ENCODE measurements at regions not wholly inside any gene's neighbourhood (a gene's known extent, or its start where the extent isn't known, plus 50 kb on each side); places are given as distances from the start of the nearest gene placed in this dataset.
"Not testable (repeated sequence)": the region's sequence is repeated elsewhere in the genome, so short reads cannot be mapped to it uniquely, and the experiment has no call there.

DNA sequence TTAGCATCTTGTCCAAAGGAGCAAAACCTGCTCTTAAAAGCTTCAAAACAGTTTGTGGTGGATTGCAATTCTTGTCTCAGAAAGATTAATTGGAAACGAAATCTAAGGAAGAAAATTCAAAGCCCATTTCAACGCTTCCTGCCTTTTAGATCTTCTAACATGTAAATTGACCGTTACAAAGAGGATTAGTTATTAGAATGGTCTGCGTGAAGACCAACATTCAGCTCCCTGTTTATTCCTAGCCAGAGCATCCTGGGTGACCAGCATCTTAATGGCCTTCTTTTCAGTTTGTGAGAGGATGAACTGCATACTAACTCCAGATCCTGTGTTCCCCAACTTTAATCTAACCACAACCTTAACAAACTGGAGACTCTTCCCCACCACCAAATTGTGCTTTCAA is 109.9 kb upstream of the SLC1A3 start:
- in situ Hi-C loops (cut with HindIII; ENCODE audit: low pct_ligation_motif_present, low pct_unique_long_range_greater_than_20kb, low sequenced_read_pairs) = no loop called here
- DNase-seq = no peak

DNA sequence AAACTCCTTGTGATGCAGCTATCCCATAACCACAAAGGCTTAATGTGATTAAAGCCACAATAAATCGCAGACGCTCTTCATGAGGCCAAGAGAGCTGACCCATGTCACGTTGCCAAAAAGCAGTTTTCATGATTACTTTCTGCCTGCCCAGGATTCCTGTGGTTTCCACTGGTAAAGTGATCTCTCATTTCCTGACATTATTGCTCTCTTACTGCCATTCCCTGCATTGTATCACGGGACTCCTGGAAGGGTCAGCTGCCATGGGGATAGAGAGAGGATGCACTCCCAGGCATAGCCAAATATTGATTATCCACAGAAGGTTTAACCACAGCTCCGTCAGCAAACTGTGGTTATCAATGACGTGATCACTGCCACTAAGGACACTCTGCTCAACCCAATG is 103.8 kb upstream of the SLC1A3 start:
- in situ Hi-C loops (cut with HindIII; ENCODE audit: low pct_ligation_motif_present, low pct_unique_long_range_greater_than_20kb, low sequenced_read_pairs) = no loop called here
- peak; percentile 81 for DNase-seq

- no peak for DNase-seq
- in situ Hi-C loops (cut with HindIII; ENCODE audit: low pct_ligation_motif_present, low pct_unique_long_range_greater_than_20kb, low sequenced_read_pairs) = no loop called here
Observed at GRCh38 chr5:36505021-36505420, 101.4 kb upstream of the SLC1A3 start.

DNA sequence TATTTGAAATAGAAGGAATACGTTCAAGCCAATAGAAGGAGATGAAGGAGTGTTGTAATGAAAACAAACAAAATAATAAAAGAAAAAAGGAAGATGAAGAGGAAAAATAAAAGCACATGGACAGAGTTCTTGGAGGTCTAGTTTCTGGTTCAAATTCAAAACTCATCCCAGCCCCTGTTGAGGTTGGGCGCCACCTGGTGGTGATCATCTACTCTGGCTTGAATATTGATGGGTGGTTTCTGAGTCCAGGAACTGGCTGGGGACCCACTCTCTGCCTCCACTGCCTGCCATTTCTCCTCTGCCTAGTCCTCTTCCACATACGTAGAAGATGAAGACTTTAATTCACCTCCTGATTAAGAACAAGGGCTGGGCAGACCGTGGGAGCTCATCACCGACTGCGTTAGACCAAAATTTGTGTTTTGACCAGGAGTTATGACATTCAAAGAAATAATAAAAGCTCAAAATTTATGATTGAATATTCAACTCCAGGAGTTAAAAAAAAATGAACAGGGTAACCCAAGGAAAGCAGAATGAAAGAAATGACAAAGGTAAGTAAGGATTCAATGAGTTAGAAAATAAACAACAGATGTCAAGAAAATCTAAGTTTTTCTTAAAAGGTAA is 99.0 kb upstream of the SLC1A3 start:
- in situ Hi-C loops (cut with HindIII; ENCODE audit: low pct_ligation_motif_present, low pct_unique_long_range_greater_than_20kb, low sequenced_read_pairs) = no loop called here
- peak; percentile 59 for DNase-seq

GRCh38 chr5:36508331-36508730 is 98.1 kb upstream of the SLC1A3 start:
- in situ Hi-C loops (cut with HindIII; ENCODE audit: low pct_ligation_motif_present, low pct_unique_long_range_greater_than_20kb, low sequenced_read_pairs); DNase-seq: not testable (repeated sequence)

DNA sequence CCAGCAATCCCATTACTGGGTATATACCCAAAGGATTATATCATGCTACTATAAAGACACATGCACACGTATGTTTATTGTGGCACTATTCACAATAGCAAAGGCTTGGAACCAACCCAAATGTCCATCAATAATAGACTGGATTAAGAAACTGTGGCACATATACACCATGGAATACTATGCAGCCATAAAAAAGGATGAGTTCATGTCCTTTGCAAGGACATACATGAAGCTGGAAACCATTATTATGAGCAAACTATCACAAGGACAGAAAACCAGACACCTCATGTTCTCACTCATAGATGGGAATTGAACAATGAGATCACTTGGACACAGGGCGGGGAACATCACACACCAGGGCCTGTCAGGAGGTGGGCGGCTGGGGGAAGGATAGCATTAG is 92.8 kb upstream of the SLC1A3 start:
- DNase-seq; in situ Hi-C loops (cut with HindIII; ENCODE audit: low pct_ligation_motif_present, low pct_unique_long_range_greater_than_20kb, low sequenced_read_pairs): not testable (repeated sequence)

DNA sequence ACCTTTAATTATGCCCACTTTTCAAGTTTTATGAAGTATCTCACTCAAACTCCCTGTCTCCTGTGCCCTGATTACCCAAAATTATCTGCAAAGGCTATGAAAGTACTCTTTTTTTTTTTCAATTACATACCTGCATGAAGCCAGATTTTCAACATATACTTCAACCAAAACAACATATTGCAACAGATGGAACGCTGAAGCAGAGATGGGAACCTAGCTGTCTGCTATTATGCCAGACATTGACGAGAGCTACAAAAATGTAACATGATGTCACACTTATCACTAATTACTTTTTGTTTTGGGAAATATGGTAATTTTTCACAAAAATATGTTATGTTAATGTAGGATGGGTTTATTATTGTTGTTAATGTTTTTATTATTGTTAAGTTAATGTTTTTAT is 86.5 kb upstream of the SLC1A3 start:
- DNase-seq = no peak
- in situ Hi-C loops (cut with HindIII; ENCODE audit: low pct_ligation_motif_present, low pct_unique_long_range_greater_than_20kb, low sequenced_read_pairs) = no loop called here

GRCh38 chr5:36521219-36521618 is 85.2 kb upstream of the SLC1A3 start:
- DNase-seq = no peak
- in situ Hi-C loops (cut with HindIII; ENCODE audit: low pct_ligation_motif_present, low pct_unique_long_range_greater_than_20kb, low sequenced_read_pairs) = no loop called here

- in situ Hi-C loops (cut with HindIII; ENCODE audit: low pct_ligation_motif_present, low pct_unique_long_range_greater_than_20kb, low sequenced_read_pairs) = no loop called here
Observed at GRCh38 chr5:36521838-36522745, 84.3 kb upstream of the SLC1A3 start.

GRCh38 chr5:36522746-36523065 is 83.7 kb upstream of the SLC1A3 start:
- in situ Hi-C loops (cut with HindIII; ENCODE audit: low pct_ligation_motif_present, low pct_unique_long_range_greater_than_20kb, low sequenced_read_pairs) = no loop called here
- no peak for DNase-seq

More at GRCh38 chr5:36521838-36522745, 84.3 kb upstream of the SLC1A3 start:
- no peak for DNase-seq

DNA sequence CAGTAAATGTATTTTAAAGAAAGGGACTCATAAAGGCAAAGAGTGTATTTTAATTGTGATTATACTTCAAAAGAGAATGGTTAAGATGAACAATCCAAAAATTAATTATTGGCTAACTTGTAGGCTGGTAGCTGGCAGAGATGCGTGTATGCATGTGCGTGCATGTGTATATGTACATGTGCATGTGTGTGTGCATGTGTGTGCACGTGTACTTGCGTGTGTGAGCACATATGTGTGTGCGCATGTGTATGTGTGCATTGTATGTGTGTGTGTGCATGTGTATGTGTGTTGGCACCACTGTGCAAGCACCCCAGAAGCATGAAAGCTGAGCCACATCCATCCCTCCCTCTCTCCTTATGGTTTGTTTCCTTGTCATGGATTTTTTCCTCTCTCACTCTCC is 83.0 kb upstream of the SLC1A3 start:
- in situ Hi-C loops (cut with HindIII; ENCODE audit: low pct_ligation_motif_present, low pct_unique_long_range_greater_than_20kb, low sequenced_read_pairs) = no loop called here
- DNase-seq = no peak

- DNase-seq = no peak
- in situ Hi-C loops (cut with HindIII; ENCODE audit: low pct_ligation_motif_present, low pct_unique_long_range_greater_than_20kb, low sequenced_read_pairs) = no loop called here
Observed at GRCh38 chr5:36523926-36524325, 82.5 kb upstream of the SLC1A3 start.

GRCh38 chr5:36526537-36526936 is 79.9 kb upstream of the SLC1A3 start:
- no peak for DNase-seq
- in situ Hi-C loops (cut with HindIII; ENCODE audit: low pct_ligation_motif_present, low pct_unique_long_range_greater_than_20kb, low sequenced_read_pairs) = no loop called here

GRCh38 chr5:36528588-36528987 is 77.8 kb upstream of the SLC1A3 start:
- DNase-seq = no peak
- in situ Hi-C loops (cut with HindIII; ENCODE audit: low pct_ligation_motif_present, low pct_unique_long_range_greater_than_20kb, low sequenced_read_pairs) = no loop called here

- in situ Hi-C loops (cut with HindIII; ENCODE audit: low pct_ligation_motif_present, low pct_unique_long_range_greater_than_20kb, low sequenced_read_pairs) = no loop called here
- DNase-seq = no peak
Observed at GRCh38 chr5:36529142-36529541, 77.3 kb upstream of the SLC1A3 start.

GRCh38 chr5:36530215-36530614 is 76.2 kb upstream of the SLC1A3 start:
- in situ Hi-C loops (cut with HindIII; ENCODE audit: low pct_ligation_motif_present, low pct_unique_long_range_greater_than_20kb, low sequenced_read_pairs) = no loop called here
- DNase-seq = no peak

- no peak for DNase-seq
- in situ Hi-C loops (cut with HindIII; ENCODE audit: low pct_ligation_motif_present, low pct_unique_long_range_greater_than_20kb, low sequenced_read_pairs) = no loop called here
Observed at GRCh38 chr5:36531401-36531800, 75.0 kb upstream of the SLC1A3 start.

DNA sequence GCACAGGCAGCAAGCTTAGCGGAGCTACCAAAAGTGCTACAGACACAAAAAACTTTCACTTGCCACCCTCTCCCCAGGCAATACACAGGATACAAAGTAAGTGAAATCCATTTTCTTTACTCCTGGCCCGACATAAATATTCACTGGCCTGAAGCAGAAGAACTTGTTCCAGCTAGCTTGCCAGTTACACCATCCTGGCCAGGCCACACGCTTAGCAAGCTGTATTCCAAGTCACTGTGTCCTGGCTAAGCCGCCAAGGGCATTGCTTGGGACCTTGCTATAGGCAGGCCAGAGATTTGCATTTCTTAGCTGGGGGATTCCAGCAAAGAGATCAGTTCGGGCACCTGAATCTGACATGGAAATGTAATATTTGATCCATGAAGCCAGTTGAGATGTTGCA is 71.0 kb upstream of the SLC1A3 start:
- in situ Hi-C loops (cut with HindIII; ENCODE audit: low pct_ligation_motif_present, low pct_unique_long_range_greater_than_20kb, low sequenced_read_pairs) = no loop called here
- DNase-seq = no peak

- DNase-seq = no peak
- in situ Hi-C loops (cut with HindIII; ENCODE audit: low pct_ligation_motif_present, low pct_unique_long_range_greater_than_20kb, low sequenced_read_pairs) = no loop called here
Observed at GRCh38 chr5:36535859-36536615, 70.4 kb upstream of the SLC1A3 start.

Data from ACHN (cell line).